ENCODE measurements at regions not wholly inside any gene's neighbourhood (a gene's known extent, or its start where the extent isn't known, plus 50 kb on each side); places are given as distances from the start of the nearest gene placed in this dataset.

DNA sequence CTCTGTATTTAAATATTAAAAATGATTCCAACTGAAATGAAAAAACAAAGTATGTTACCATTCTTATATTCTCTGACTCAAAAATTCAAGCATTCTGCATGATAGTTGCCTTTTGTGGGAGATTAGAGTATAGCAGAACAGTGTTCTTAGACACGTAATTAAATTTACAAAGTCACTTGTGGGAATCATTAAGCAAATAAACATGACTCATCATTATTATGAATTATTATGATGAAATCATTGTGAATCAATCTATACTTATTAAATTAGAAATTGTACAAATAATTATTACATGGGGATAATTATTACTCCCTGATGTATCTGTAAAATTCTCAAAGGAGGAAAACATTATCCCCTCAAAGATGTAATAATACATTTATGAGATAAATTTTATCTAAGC, 358.9 kb upstream of the FSTL5 start:
- TF ChIP-seq CTCF (IDR thresholded peaks at IDR 0.05) (no peak), POLR2AphosphoS5 (IDR thresholded peaks at IDR 0.05; ENCODE audit: insufficient read depth in 1 of 2, low read depth in 1 of 2) (no peak), POLR2A (IDR thresholded peaks at IDR 0.05) (no peak)

Measured in vagina (tissue), 2 donors.